Keratinocyte (primary cell): ENCODE measurements at regions not wholly inside any gene's neighbourhood (a gene's known extent, or its start where the extent isn't known, plus 50 kb on each side); places are given as distances from the start of the nearest gene placed in this dataset.

Experiments used
- EZH2 ChIP-seq: IDR thresholded peaks from one replicate; pipeline ENCODE4 v1.6.1; 2012; ENCODE audit warnings: inconsistent platforms, mild to moderate bottlenecking, low read length, moderate library complexity
- TF ChIP-seq, protein P1 (sequence below), 3 experiments: IDR thresholded peaks in 1 of 3; conservative IDR thresholded peaks in 1 of 3; optimal IDR thresholded peaks in 1 of 3; 2 replicates in 2 of 3; 3 replicates in 1 of 3; pipeline versions ENCODE3 to v1.5.1; 2011; ENCODE audit warnings: low read length in 3 of 3, mild to moderate bottlenecking in 3 of 3, moderate library complexity in 2 of 3, control low read depth in 1 of 3, inconsistent platforms in 1 of 3; ENCODE audit not compliant: insufficient read depth in 2 of 3; ENCODE audit errors: extremely low read depth in 1 of 3

DNA sequence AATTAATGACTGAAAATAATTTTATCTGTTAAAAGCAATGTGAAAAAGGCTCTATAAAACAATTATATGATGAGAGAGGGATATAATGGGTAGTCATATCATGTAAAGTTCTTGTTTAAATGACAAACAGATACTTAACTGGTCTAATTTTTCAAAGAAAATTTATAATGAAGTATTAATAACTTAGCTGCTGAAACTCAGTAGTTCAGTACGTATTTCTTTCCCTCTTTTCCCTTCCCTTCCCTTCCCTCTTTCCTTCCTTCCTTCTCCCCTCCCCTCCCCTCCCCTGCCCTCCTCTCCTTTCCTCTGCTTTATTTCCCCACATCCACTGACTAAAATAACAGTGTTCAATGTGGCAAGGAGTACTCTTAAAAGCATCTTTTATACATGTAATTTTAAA lies 123.1 kb upstream of the PTGFR start:
- TF ChIP-seq, protein P1, sequence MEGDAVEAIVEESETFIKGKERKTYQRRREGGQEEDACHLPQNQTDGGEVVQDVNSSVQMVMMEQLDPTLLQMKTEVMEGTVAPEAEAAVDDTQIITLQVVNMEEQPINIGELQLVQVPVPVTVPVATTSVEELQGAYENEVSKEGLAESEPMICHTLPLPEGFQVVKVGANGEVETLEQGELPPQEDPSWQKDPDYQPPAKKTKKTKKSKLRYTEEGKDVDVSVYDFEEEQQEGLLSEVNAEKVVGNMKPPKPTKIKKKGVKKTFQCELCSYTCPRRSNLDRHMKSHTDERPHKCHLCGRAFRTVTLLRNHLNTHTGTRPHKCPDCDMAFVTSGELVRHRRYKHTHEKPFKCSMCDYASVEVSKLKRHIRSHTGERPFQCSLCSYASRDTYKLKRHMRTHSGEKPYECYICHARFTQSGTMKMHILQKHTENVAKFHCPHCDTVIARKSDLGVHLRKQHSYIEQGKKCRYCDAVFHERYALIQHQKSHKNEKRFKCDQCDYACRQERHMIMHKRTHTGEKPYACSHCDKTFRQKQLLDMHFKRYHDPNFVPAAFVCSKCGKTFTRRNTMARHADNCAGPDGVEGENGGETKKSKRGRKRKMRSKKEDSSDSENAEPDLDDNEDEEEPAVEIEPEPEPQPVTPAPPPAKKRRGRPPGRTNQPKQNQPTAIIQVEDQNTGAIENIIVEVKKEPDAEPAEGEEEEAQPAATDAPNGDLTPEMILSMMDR (optimal IDR thresholded peaks at IDR 0.05 in 1 of 3, IDR thresholded peaks at IDR 0.05 in 1 of 3, conservative IDR thresholded peaks at IDR 0.05 in 1 of 3; ENCODE audit: extremely low read depth in 1 of 3, insufficient read depth in 2 of 3, low read length in 3 of 3) = no peak
- no peak for TF ChIP-seq EZH2
